ENCODE measurements at regions not wholly inside any gene's neighbourhood (a gene's known extent, or its start where the extent isn't known, plus 50 kb on each side); places are given as distances from the start of the nearest gene placed in this dataset.

DNA sequence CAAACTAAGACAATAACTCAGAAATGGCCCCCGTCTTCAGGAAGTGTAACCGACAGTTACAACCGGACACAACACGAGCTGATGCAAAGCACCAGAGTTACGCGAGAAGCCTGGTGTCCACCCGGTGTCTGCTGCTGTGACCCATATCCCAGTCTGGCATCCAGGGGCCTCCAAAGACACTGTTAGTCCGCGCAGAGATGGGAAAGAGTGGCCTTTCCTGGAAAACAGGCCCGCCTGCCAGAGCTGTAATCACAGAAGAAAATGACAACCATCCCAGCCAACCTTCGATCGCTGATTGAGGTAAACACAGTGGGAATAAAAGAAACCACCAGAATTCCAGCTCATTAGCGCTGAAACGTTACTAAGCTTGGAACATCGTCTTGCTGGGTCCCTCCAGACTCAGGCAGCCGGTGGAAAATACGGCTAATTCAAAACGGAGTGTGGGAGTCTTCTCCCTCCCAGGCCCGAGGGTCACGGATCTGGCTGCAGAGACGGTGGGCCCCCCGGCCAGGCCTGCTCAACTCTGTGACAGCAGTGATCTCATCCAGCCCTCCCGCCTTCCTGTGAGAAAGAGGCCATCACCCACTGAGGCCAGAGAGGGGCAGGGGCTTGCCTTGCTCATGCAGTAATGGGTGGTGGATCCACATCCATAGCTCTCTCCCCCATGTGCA is 273.9 kb upstream of the RTL1 start:
- no peaks in the 10 kb centered on the region for H3K4me1 Mint-ChIP-seq
- H3K36me3 Mint-ChIP-seq (ENCODE audit: low read depth) = no peaks in the 10 kb centered on the region; the same call in 2 of the 3 replicates
- ATAC-seq (no peak), DNase-seq (ENCODE audit: low spot score) (no peak)
- H3K4me3 ChIP-seq = no peak overlapping the region
- H3K9me2 ChIP-seq (ENCODE audit: insufficient read depth) = no peaks in the 10 kb centered on the region
- H3F3A ChIP-seq (replicated peaks; ENCODE audit: low read depth) = no peaks in the 10 kb centered on the region
- H3K9me3 Mint-ChIP-seq = peaks cover 18% of the 10 kb centered on the region
- no peaks in the 10 kb centered on the region for H3K36me3 ChIP-seq (ENCODE audit: insufficient read depth)
- H2AFZ ChIP-seq = no peak overlapping the region
- no peak for TF ChIP-seq CTCF (conservative IDR thresholded peaks at IDR 0.05; ENCODE audit: low read depth in 2 of 2)
- no peak for TF ChIP-seq ZNF331 (CRISPR knock-in tag; IDR thresholded peaks at IDR 0.05; ENCODE audit: low read depth)
- TF ChIP-seq ZNF462 (CRISPR knock-in tag; IDR thresholded peaks at IDR 0.05) = no peak
- TF ChIP-seq, protein P1, sequence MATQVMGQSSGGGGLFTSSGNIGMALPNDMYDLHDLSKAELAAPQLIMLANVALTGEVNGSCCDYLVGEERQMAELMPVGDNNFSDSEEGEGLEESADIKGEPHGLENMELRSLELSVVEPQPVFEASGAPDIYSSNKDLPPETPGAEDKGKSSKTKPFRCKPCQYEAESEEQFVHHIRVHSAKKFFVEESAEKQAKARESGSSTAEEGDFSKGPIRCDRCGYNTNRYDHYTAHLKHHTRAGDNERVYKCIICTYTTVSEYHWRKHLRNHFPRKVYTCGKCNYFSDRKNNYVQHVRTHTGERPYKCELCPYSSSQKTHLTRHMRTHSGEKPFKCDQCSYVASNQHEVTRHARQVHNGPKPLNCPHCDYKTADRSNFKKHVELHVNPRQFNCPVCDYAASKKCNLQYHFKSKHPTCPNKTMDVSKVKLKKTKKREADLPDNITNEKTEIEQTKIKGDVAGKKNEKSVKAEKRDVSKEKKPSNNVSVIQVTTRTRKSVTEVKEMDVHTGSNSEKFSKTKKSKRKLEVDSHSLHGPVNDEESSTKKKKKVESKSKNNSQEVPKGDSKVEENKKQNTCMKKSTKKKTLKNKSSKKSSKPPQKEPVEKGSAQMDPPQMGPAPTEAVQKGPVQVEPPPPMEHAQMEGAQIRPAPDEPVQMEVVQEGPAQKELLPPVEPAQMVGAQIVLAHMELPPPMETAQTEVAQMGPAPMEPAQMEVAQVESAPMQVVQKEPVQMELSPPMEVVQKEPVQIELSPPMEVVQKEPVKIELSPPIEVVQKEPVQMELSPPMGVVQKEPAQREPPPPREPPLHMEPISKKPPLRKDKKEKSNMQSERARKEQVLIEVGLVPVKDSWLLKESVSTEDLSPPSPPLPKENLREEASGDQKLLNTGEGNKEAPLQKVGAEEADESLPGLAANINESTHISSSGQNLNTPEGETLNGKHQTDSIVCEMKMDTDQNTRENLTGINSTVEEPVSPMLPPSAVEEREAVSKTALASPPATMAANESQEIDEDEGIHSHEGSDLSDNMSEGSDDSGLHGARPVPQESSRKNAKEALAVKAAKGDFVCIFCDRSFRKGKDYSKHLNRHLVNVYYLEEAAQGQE (IDR thresholded peaks at IDR 0.05; ENCODE audit: unreplicated experiment) = no peak
- no peak for TF ChIP-seq POLR2AphosphoS5 (IDR thresholded peaks at IDR 0.05; ENCODE audit: low read depth)
- no peak for TF ChIP-seq EZH2 (IDR thresholded peaks at IDR 0.05; ENCODE audit: low read depth, unreplicated experiment)
- TF ChIP-seq ETS1 (IDR thresholded peaks at IDR 0.05) = no peak
- TF ChIP-seq JUNB (IDR thresholded peaks at IDR 0.05; ENCODE audit: unreplicated experiment) = no peak
- no peak for TF ChIP-seq ZNF114 (CRISPR knock-in tag; IDR thresholded peaks at IDR 0.05)
- TF ChIP-seq EZH2phosphoT487 (IDR thresholded peaks at IDR 0.05; ENCODE audit: unreplicated experiment) = no peak
- no peak for TF ChIP-seq NANOG (IDR thresholded peaks at IDR 0.05; ENCODE audit: borderline replicate concordance)
- TF ChIP-seq CREB1 (CRISPR knock-in tag; IDR thresholded peaks at IDR 0.05; ENCODE audit: low read depth) = no peak
- no peak for TF ChIP-seq STAT1 (IDR thresholded peaks at IDR 0.05; ENCODE audit: unreplicated experiment)
- no peak overlapping the region for H3K27ac ChIP-seq (ENCODE audit: low read depth)
- no peak overlapping the region for H3K4me3 Mint-ChIP-seq
- no peak overlapping the region for H3K27ac Mint-ChIP-seq
- H3K4me1 ChIP-seq (ENCODE audit: insufficient read depth) = no peaks in the 10 kb centered on the region
- peaks cover 5% of the 10 kb centered on the region for H3K27me3 Mint-ChIP-seq (ENCODE audit: insufficient read depth, low read depth, poor library complexity)
- no peak overlapping the region for H3K4me2 ChIP-seq
- no peaks in the 10 kb centered on the region for H4K20me1 ChIP-seq (replicated peaks; ENCODE audit: insufficient read depth)
- H3K27me3 ChIP-seq (ENCODE audit: insufficient read depth) = no peaks in the 10 kb centered on the region
- no peaks in the 10 kb centered on the region for H3K79me2 ChIP-seq (replicated peaks; ENCODE audit: insufficient read depth)
